Testis (tissue), 2 donors: ENCODE measurements at regions not wholly inside any gene's neighbourhood (a gene's known extent, or its start where the extent isn't known, plus 50 kb on each side); places are given as distances from the start of the nearest gene placed in this dataset.

Source experiments
- CTCF ChIP-seq, 3 experiments: fragments of 450-650 bp in 2 of 3; fragments of 200-600 bp in 1 of 3; sonication (generic) in 1 of 3; IDR thresholded peaks; one replicate each; pipeline ENCODE4 v1.5.1; 2016 to 2019; ENCODE audit warnings: antibody characterized with exemption in 3 of 3, mild to moderate bottlenecking in 2 of 3, moderate library complexity in 1 of 3
- POLR2A ChIP-seq: fragments of 450-650 bp; IDR thresholded peaks from one replicate; pipeline ENCODE4 v1.6.1; 2017; ENCODE audit warnings: antibody characterized with exemption, mild to moderate bottlenecking, moderate library complexity

GRCh38 chr3:146967783-146968182, 362.6 kb upstream of the PLSCR5 start:
- TF ChIP-seq CTCF (IDR thresholded peaks at IDR 0.05) (no peak), POLR2A (no peak)
